PC-9 (cell line): ENCODE measurements at regions not wholly inside any gene's neighbourhood (a gene's known extent, or its start where the extent isn't known, plus 50 kb on each side); places are given as distances from the start of the nearest gene placed in this dataset.

Source experiments
- BruUV-seq: library from RNA; stranded (reverse); fragments of 400-500 nt; replicated peaks from 2 replicates; lab custom pipeline; 2021; lab: Mats Ljungman, UMichigan
- CTCF ChIA-PET: fragments of 300-600 bp; sonication (Branson Sonifier 250); formaldehyde crosslinking; loops from one replicate; lab custom pipeline; 2022; ENCODE audit warnings: antibody characterized with exemption; lab: Charles Lee
- POLR2A ChIA-PET: fragments of 300-600 bp; sonication (Branson Sonifier 250); formaldehyde crosslinking; loops from one replicate; lab custom pipeline; 2022; ENCODE audit warnings: antibody characterized with exemption; ENCODE audit not compliant: unreplicated experiment; lab: Charles Lee
- DNase-seq, 2 experiments: peaks; one replicate each; pipeline versions ENCODE4 v3.0.0 to v3.0.0-alpha.2; 2015 to 2022; ENCODE audit warnings: mixed read lengths in 1 of 2
- H2AFZ ChIP-seq: fragments of 200-600 bp; sonication (generic); 2 replicates; pipeline ENCODE4 v1.8.1; 2017; ENCODE audit warnings: antibody characterized with exemption
- H3F3A ChIP-seq: fragments of 200-600 bp; sonication (generic); 2 replicates; pipeline ENCODE4 v1.8.1; 2017; ENCODE audit warnings: antibody characterized with exemption, mild to moderate bottlenecking, low read depth; ENCODE audit not compliant: insufficient read depth
- H3K27ac ChIP-seq: fragments of 200-600 bp; sonication (generic); 2 replicates; pipeline ENCODE4 v1.6.1; 2016; ENCODE audit warnings: mixed run types
- H3K27me3 ChIP-seq: fragments of 200-600 bp; sonication (generic); 2 replicates; pipeline ENCODE4 v1.6.1; 2016; ENCODE audit warnings: low read depth, mixed run types; ENCODE audit not compliant: insufficient read depth
- H3K36me3 ChIP-seq: fragments of 200-600 bp; sonication (generic); 2 replicates; pipeline ENCODE4 v1.6.1; 2016; ENCODE audit warnings: low read depth, mixed run types
- H3K4me1 ChIP-seq: fragments of 200-600 bp; sonication (generic); replicated peaks from 2 replicates; pipeline ENCODE4 v1.6.1; 2016; ENCODE audit warnings: mixed run types; ENCODE audit not compliant: insufficient read depth
- H3K4me2 ChIP-seq: fragments of 200-600 bp; sonication (generic); 2 replicates; pipeline ENCODE4 v1.6.1; 2017; ENCODE audit warnings: mixed run types
- H3K4me3 ChIP-seq: fragments of 200-600 bp; sonication (generic); 2 replicates; pipeline ENCODE4 v1.6.1; 2016; ENCODE audit warnings: mixed run types
- H3K79me2 ChIP-seq: fragments of 200-600 bp; sonication (generic); 2 replicates; pipeline ENCODE4 v1.6.1; 2017; ENCODE audit warnings: low read depth, mixed run types
- H3K9me2 ChIP-seq: fragments of 200-600 bp; sonication (generic); 2 replicates; pipeline ENCODE4 v1.8.1; 2017; ENCODE audit warnings: mild to moderate bottlenecking; ENCODE audit not compliant: insufficient read depth
- H3K9me3 ChIP-seq: fragments of 200-600 bp; sonication (generic); 2 replicates; pipeline ENCODE4 v1.8.1; 2016; ENCODE audit warnings: low read depth; ENCODE audit not compliant: insufficient read depth
- H4K20me1 ChIP-seq: fragments of 200-600 bp; sonication (generic); 2 replicates; pipeline ENCODE4 v1.8.1; 2017; ENCODE audit not compliant: insufficient read depth
- EZH2 ChIP-seq: fragments of 200-600 bp; sonication (generic); IDR thresholded peaks from 2 replicates; pipeline ENCODE4 v1.8.0; 2017; ENCODE audit warnings: antibody characterized with exemption, low read depth
- intact Hi-C: fragments of 100-400 bp; cut with micrococcal nuclease; formaldehyde crosslinking; loops from one replicate; pipeline ENCODE4 v1.10.0; 2022; ENCODE audit not compliant: unreplicated experiment
- TF ChIP-seq, protein P1 (sequence below): fragments of 200-600 bp; sonication (generic); conservative IDR thresholded peaks from 2 replicates; pipeline ENCODE4 v1.6.1; 2017; ENCODE audit warnings: mixed run types, antibody characterized with exemption, mild to moderate bottlenecking, moderate library complexity

DNA sequence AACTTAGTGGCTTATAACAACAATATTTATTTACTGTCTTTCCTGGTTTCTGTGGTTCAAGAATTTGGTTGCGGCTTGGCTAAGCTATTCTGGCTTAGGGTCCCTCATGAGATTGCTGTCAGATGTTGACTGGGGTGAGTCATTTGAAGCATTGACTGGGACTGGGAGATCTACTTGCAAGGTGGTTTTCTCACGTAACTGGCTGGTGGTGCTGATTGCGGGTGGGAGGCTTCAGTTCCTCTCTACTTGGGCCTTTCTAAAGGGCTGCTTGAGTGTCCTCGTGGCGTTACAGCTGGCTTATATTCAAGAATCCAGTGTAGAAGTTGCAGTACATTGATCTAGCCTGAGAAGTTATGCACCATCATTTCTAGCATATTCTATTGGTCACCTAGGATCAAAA lies 218.5 kb upstream of the ELAVL2 start:
- TF ChIP-seq, protein P1, sequence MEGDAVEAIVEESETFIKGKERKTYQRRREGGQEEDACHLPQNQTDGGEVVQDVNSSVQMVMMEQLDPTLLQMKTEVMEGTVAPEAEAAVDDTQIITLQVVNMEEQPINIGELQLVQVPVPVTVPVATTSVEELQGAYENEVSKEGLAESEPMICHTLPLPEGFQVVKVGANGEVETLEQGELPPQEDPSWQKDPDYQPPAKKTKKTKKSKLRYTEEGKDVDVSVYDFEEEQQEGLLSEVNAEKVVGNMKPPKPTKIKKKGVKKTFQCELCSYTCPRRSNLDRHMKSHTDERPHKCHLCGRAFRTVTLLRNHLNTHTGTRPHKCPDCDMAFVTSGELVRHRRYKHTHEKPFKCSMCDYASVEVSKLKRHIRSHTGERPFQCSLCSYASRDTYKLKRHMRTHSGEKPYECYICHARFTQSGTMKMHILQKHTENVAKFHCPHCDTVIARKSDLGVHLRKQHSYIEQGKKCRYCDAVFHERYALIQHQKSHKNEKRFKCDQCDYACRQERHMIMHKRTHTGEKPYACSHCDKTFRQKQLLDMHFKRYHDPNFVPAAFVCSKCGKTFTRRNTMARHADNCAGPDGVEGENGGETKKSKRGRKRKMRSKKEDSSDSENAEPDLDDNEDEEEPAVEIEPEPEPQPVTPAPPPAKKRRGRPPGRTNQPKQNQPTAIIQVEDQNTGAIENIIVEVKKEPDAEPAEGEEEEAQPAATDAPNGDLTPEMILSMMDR: no peak
- no peak overlapping the region for H3K4me2 ChIP-seq
- H3K9me2 ChIP-seq: no peaks in the 10 kb centered on the region
- no peak for DNase-seq
- intact Hi-C loops: no loop called here
- no peaks in the 10 kb centered on the region for H3K4me1 ChIP-seq
- H3K27me3 ChIP-seq: no peaks in the 10 kb centered on the region
- ChIA-PET CTCF (no interaction called here), POLR2A (no interaction called here)
- no peaks in the 10 kb centered on the region for H3K79me2 ChIP-seq
- no peak overlapping the region for H3K4me3 ChIP-seq
- H3K27ac ChIP-seq: no peak overlapping the region
- no peaks in the 10 kb centered on the region for H3K36me3 ChIP-seq
- H3K9me3 ChIP-seq: no peaks in the 10 kb centered on the region
- no peak overlapping the region for H2AFZ ChIP-seq
- no peaks in the 10 kb centered on the region for H3F3A ChIP-seq
- no peaks in the 10 kb centered on the region for H4K20me1 ChIP-seq
- no TSS peak for BruUV-seq

- Histone ChIP-seq H3F3A (no peaks in the 10 kb centered on the region), H3K9me3 (no peaks in the 10 kb centered on the region), H3K27ac (no peak overlapping the region), H3K9me2 (no peaks in the 10 kb centered on the region), H3K4me1 (no peaks in the 10 kb centered on the region), H3K27me3 (no peaks in the 10 kb centered on the region), H3K79me2 (no peaks in the 10 kb centered on the region), H3K36me3 (no peaks in the 10 kb centered on the region), H4K20me1 (no peaks in the 10 kb centered on the region), H3K4me3 (no peak overlapping the region), H2AFZ (no peak overlapping the region), H3K4me2 (no peak overlapping the region)
- no TSS peak for BruUV-seq
- POLR2A ChIA-PET: no interaction called here
- intact Hi-C loops: no loop called here
- no peak for DNase-seq
- CTCF ChIA-PET: no interaction called here
- TF ChIP-seq, protein P1: no peak
- TF ChIP-seq EZH2: no peak
These were observed 215.2 kb upstream of the ELAVL2 start for GRCh38 chr9:24041160-24041690.

- no peak overlapping the region for H3K27ac ChIP-seq
- H3K79me2 ChIP-seq: no peaks in the 10 kb centered on the region
- no peaks in the 10 kb centered on the region for H3F3A ChIP-seq
- no peak for DNase-seq
- H3K4me1 ChIP-seq: no peaks in the 10 kb centered on the region
- intact Hi-C loops: no loop called here
- no peak overlapping the region for H3K4me3 ChIP-seq
- no peaks in the 10 kb centered on the region for H3K9me3 ChIP-seq
- H3K27me3 ChIP-seq: no peaks in the 10 kb centered on the region
- ChIA-PET CTCF (no interaction called here), POLR2A (no interaction called here)
- no peaks in the 10 kb centered on the region for H3K9me2 ChIP-seq
- no peak overlapping the region for H2AFZ ChIP-seq
- no peaks in the 10 kb centered on the region for H4K20me1 ChIP-seq
- H3K36me3 ChIP-seq: no peaks in the 10 kb centered on the region
- no peak for TF ChIP-seq EZH2
- TF ChIP-seq, protein P1: no peak
- BruUV-seq: no TSS peak
- no peak overlapping the region for H3K4me2 ChIP-seq
These were observed 210.4 kb upstream of the ELAVL2 start for GRCh38 chr9:24036459-24036858.
